ENCODE measurements at regions not wholly inside any gene's neighbourhood (a gene's known extent, or its start where the extent isn't known, plus 50 kb on each side); places are given as distances from the start of the nearest gene placed in this dataset.

GRCh38 chr2:64213532-64214275 is 69.5 kb upstream of the PELI1 start:
- TF ChIP-seq, protein P1, sequence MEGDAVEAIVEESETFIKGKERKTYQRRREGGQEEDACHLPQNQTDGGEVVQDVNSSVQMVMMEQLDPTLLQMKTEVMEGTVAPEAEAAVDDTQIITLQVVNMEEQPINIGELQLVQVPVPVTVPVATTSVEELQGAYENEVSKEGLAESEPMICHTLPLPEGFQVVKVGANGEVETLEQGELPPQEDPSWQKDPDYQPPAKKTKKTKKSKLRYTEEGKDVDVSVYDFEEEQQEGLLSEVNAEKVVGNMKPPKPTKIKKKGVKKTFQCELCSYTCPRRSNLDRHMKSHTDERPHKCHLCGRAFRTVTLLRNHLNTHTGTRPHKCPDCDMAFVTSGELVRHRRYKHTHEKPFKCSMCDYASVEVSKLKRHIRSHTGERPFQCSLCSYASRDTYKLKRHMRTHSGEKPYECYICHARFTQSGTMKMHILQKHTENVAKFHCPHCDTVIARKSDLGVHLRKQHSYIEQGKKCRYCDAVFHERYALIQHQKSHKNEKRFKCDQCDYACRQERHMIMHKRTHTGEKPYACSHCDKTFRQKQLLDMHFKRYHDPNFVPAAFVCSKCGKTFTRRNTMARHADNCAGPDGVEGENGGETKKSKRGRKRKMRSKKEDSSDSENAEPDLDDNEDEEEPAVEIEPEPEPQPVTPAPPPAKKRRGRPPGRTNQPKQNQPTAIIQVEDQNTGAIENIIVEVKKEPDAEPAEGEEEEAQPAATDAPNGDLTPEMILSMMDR (IDR thresholded peaks at IDR 0.05; ENCODE audit: low read depth, low read length, missing control alignments) = no peak
- H3K4me3 ChIP-seq (ENCODE audit: low read depth, low read length) = peak overlapping the region; percentile 37
- DNase-seq (ENCODE audit: low read depth) = peak; percentile 69

DNA sequence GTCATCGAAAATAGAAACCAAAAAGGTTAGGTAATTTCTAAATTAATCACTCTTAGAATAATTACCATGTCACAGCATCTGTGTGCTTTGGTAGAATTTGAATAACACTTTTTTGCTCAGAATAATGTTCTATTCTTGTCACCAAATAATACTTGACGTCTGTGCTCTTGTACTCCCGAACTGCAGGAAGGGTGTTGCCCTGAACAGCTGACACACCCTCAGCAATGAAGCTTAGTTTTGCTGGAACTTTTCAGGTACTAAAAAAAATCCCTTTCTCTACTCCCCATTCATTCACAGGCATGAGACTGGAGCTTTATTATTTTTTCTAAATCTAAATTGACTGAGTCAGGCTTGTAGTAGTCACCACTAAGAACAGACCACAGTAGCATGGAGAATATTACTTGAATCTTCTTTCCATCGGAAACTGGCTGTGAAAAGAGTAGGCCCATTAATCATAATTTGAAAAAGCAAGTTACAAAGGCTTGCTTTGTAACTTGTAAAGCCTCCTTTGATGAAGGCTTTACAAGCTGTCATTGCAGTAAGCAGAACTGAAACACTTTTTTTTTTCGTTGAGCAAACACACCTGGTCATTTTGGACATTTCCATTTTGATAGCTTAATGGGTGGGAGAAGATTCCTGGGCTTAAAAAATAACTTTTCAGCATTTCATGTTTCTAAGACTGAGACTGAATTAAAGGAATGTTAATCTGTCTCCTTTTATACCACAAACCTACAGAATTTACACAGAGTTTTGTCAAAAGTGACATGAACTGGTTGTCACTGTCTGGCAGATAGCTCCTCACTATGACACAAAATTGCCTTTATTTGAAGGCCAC is 70.3 kb upstream of the PELI1 start:
- no peak overlapping the region; the same call in 1 of the 2 replicates for H3K4me3 ChIP-seq (ENCODE audit: low read depth, low read length)
- TF ChIP-seq, protein P1 (IDR thresholded peaks at IDR 0.05; ENCODE audit: low read depth, low read length, missing control alignments) = no peak
- DNase-seq (ENCODE audit: low read depth) = peak; percentile 75

DNA sequence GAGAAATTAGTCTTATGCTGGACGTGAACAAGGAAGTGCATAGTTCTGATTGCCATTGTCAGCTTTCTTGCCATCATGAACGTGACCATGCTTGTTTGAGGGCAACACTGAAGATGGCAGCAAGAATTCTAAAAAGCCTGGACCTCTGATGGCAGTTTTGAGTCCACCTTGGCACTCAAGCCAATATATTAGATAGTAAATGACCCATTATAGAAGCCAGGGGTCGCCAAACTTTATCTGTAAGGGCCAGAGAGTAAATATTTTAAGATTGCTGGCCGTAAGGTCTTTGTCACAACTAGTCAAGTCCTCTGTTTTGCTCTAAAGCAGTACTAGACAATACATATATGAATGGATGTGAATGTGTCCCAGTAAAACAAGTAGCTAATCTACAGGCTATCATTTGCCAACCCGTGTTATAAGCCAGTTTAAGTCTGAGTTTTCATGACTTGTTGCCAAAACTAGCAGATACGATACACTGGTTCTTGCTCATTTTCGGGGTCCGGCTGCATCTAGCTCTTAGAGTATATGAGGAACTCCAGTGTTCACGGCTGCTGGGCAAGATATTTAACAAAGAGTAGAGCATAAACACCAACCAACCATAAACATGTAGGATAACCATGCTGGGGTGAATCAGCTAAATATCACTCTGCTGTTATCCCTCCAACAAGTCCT is 73.1 kb upstream of the PELI1 start:
- TF ChIP-seq, protein P1 (IDR thresholded peaks at IDR 0.05; ENCODE audit: low read depth, low read length, missing control alignments) = no peak
- no peak overlapping the region for H3K4me3 ChIP-seq (ENCODE audit: low read depth, low read length)
- no peak for DNase-seq (ENCODE audit: low read depth)

DNA sequence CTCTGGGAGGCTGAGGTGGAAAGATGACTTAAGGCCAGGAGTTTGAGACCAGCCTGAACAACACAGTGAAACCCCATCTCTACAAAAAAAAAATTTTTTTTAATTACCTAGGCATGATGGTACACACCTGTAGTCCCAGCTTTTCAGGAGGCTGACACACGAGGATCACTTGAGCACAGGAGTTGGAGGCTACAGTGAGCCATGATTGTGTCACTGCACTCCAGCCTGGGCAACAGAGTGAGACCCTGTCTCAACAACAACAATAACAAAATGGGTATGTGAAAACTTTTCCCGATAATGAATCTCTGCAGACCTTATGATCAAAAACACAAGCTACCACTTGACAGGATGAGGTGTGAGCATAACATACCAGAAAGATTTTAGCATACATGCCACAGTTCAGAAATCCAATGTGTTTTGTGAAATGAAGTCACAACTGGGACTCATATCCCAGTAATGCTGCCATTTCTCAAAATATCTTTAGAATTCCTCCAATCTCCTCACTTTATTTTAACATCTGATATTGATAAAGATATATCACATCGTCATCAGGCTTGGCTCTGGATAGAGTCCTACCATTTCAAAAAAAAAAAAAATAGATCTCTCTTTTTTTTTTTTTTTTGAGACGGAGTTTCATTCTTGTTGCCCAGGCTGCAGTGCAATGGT is 74.0 kb upstream of the PELI1 start:
- TF ChIP-seq, protein P1 (IDR thresholded peaks at IDR 0.05; ENCODE audit: low read depth, low read length, missing control alignments) = no peak
- no peak for DNase-seq (ENCODE audit: low read depth)
- no peak overlapping the region for H3K4me3 ChIP-seq (ENCODE audit: low read depth, low read length)

DNA sequence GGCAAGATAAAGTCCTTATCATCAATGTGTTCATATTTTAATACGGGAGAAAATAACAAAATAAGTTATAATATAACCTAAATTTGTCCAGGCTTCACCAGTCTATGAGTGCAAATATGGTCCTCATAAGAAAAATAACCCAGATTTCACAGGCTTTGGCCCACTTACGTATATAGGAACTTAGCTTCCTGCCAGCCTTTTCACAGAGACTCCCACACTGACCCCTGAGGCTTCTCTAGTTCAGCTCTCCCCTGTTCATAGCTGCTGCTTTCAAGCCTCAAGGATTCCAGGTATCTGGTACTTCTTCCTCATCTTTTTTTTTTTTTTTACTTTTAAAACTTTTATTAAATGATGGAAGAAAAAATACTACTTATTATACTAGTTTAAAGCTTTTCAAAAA is 74.9 kb upstream of the PELI1 start:
- no peak for DNase-seq (ENCODE audit: low read depth)
- TF ChIP-seq, protein P1 (IDR thresholded peaks at IDR 0.05; ENCODE audit: low read depth, low read length, missing control alignments) = no peak
- no peak overlapping the region for H3K4me3 ChIP-seq (ENCODE audit: low read depth, low read length)

DNA sequence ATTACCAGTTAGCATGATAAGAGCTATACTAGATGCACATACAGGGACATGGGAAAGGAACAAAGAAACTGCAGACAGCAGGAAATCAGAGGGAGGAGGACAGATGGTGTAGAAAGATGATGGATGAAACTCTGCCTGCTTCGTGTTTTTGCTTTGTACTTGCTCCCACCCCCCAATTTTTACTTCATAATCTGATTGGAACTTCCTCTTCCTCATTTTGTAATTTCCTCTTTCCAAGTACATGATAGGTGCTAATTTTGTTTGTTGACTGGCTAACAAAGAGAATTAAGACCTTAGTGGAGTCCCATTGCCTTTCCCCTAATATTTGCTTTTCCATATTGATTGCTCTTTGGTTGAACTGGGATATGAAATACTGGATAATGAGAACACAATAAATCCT is 76.0 kb upstream of the PELI1 start:
- DNase-seq (ENCODE audit: low read depth) = no peak
- TF ChIP-seq, protein P1 (IDR thresholded peaks at IDR 0.05; ENCODE audit: low read depth, low read length, missing control alignments) = no peak
- H3K4me3 ChIP-seq (ENCODE audit: low read depth, low read length) = no peak overlapping the region

All from GM12864 (cell line).